COLO668 (cell line): ENCODE measurements at regions not wholly inside any gene's neighbourhood (a gene's known extent, or its start where the extent isn't known, plus 50 kb on each side); places are given as distances from the start of the nearest gene placed in this dataset.

Experiments used
- DNase-seq: peaks from one replicate; lab custom pipeline; 2025; ENCODE audit not compliant: unreplicated experiment; lab: John Stamatoyannopoulos, UW

DNA sequence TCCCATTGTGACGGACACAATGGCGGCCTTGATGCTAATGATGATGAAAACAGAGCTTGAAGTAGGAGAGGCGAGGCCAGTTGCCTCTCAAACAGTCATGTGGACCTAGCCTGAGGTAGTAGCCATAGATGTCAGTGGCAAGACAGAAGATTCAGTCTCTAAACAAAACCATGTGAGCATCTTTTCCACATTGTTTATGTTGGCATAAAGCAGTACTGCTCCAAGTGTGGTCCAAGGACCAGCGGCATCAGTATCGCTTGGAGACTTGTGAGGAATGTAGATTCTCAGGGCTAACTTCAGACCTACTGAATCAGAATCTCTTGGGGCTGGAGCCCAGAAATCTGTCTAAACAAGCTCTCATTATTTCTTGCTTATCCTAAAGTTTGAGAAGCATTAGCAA, 312.8 kb upstream of the JAG1 start:
- DNase-seq = no peak

DNA sequence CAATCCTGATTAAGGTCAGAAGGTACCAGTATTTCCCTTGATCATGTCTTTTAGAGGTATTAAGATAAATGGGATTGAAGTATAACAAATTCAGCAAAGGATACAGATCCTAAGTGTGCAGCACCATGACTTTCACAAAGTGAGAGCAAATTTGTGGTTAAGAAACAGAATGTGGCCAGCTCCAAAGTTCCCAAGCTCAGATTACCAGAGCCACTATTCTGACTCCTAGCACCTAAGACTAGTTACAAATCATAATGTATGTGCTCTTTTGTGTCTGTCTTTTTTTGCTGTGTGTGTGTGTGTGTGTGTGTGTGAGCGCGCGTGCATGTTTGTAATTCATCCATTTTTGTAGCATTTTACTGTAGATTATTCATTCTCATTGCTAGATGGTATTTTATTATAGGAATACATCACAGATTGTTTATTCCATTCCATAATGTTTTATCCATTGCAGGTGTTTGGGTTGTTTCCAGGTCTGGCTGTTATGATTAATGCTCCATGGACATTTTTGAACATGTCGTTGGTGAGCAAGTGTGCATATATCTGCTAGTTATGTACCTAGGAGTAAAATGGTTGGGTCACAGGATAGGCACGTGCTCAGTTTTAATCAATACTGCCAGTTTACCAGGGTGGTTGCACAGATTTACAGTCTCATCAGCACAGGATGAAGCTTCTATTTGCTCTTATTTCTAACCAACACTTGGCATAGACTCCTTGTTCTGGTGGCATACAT, 314.0 kb upstream of the JAG1 start:
- no peak for DNase-seq

DNA sequence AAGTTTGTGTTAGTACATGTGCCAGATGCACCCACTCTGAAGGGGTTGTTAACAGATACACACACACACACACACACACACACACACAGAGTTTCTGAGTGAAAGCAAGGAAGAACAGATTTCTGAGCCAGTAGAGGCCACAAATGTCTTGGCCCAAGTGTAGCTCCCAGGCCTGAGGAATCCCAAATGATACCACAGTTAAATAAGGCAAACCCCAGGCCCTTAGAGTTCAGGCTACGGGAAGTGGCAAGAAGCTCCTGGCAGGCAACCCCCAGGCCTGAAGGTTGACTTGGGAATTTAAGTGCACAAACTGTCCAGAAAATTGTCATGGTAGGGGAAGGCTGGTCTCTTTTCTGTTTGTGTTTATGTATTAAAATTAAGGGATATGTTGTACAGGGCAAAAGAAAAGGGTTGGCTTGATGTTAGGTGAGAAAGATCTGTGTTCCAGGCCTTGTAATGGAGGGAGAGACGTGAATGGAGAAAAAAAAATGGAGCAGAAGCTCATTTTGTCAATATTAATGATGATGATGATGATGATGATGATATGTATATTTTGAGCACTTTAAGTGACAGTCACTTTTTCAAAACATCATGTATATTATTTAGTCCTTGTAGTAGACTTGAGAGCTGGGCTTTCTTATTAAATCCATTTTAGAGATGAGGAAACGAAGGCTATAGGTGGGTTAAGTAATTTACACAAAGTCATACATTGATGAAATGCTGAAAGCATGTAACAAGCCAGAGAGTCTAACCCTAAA, 317.0 kb upstream of the JAG1 start:
- DNase-seq = no peak

DNA sequence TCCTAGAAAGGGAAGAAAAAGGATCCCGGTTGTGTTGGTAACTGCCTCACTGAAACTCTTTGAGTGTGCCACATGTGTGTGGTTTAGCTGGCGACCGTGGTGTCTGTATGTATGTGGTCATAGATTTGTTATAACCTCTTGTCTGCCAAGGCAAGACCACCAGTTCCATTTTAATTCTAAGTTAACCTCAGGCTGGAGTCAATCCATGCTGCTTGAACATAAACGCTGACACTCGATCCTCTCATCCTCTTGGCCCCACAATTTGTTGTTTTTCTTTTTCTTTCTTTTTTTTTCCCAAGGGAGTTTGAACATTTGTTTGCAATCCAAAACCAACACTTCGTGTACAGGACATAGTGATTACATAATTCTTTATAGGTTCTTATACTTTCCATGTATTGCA, 318.9 kb upstream of the JAG1 start:
- DNase-seq = no peak

DNA sequence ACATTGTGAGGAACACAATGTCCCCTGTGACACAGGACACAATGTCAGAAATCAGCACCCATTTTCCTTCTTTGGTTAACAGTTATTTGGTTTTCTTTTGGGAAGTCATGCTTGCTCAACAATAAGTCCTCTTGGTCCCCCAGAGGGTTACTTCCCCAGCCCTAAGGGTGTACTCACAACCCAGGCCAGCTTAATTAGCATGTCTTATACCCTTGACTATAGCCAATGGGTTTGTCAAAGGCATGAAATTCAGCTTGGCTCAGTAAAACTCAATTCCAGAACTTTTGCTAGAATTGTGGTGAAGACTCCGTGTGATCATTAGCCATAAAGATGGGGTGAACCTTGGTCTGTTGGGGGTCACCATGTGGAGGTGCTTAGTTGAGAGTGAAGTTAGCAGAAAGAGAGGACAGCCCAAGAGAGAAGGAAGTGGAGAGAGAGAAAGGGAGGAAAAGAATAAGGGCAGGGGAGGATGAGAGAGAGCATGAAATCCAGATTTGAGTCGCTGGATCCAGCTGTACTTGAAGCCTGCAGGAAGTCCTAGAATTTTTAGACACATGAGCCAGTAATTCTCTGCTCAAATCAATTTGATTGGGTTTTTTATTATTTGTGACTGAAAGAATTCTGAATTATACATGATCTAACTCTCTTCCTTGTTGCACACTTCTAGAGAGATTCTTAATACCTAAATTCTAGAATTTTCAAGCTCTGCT, 321.3 kb upstream of the JAG1 start:
- DNase-seq = no peak

DNA sequence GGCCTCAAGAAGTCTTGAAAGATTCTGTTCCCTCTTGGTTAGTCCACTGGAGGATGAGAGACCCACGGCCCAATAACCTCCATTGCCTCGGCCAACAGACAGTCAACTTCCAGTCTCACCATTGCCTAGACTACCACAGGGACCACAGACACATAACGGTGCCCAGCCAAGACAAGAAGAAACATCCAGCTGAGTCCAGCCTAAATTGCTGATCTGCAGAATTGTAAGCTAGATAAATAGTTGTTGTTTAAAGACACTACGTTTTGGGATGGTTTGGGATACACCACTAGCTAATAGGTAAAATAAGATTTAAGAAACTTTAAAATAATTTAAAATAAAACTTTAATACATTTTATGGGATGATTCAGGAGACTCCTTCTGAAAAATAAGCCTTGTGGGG, 324.7 kb upstream of the JAG1 start:
- no peak for DNase-seq

DNA sequence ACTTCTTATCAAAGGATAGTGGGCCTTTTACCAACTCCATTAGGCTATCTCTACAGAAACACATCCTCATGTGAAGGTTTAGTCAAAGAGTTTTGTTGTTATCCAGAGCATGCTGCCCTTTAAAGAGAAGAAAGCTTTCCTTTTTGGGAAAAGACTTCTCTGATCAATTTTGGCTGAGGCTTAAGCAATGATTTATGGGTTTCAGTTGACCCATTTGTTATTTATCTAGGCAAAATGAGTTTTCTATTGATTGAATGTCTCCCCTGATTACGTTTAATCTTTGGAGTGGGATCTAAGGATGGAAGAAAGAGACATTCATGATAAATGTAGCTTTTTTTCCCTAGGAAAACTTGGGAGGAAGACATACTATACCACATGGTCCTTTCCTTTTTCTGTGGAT, 326.6 kb upstream of the JAG1 start:
- DNase-seq = no peak

DNA sequence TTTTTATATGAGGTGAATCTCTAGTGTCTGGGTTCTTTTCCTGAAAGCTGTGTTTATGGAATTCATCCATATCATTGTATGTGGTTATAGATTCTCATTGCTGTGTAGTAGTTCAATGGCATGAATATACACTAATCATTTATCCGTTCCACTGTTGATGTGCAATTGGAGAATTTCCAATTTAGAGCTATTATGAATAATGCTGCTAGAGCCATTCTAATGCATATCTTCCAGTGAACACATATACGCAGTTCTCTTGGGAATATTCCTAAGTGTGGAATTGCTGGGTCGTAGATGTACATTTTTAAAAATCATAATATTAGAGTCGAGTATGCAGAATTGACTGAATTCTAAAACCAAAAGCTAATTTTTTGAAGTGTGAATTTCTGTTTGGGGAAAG, 327.5 kb upstream of the JAG1 start:
- no peak for DNase-seq

DNA sequence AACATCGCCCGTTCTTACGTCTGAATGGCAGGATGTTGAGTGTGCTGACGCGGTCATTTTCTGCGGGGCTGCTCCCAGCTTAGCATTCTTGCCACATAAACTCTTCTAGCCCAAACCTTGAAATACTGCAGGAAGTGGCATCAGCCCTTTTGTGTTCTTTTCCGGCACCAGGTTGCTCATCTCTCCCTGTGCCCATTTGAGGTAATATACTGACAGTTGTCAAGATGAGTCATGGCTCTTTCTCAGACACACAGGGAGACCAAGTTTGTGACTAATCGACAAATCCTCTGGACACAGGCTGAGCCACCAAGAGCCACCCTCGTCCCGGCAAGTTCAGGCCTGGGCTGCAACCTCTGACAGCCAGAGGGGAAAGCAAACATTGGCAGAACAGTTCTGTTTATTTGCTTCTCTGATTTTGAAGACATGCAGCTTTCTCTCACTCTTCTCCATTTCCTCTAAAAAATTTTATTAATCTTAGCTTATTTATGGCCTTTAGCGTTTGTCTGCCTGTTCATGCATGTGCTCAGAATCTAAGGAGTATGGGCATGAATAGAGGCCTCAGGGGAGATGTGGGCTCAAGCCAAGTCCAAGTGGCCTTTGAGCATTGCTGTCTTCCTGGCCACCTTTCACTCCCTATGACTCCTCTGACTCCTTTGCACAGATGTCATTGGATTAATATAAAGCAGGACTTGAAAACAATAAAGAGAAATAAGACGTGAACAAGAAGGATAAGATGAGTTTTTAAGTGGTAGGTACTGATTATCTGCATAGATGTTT, 328.2 kb upstream of the JAG1 start:
- DNase-seq = no peak

DNA sequence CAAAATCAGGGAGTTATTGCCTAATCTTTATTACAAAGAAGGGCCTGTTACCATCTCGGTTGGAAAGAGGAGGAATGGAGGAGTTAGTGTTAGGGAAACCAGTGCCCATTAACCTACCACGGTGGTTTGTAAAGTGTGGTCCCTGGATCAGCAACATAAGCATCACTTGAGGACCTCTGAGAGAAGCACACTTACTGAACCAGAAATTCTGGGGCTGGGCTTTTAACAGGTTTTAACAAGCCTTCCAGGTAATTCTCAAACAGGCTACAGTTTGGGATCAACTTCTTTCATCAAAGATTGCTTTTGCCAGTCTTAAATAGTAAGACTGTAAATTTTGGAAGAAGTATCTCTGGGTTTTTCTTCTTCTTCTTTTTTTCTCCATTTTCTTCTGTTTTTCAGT, 329.5 kb upstream of the JAG1 start:
- DNase-seq = no peak

DNA sequence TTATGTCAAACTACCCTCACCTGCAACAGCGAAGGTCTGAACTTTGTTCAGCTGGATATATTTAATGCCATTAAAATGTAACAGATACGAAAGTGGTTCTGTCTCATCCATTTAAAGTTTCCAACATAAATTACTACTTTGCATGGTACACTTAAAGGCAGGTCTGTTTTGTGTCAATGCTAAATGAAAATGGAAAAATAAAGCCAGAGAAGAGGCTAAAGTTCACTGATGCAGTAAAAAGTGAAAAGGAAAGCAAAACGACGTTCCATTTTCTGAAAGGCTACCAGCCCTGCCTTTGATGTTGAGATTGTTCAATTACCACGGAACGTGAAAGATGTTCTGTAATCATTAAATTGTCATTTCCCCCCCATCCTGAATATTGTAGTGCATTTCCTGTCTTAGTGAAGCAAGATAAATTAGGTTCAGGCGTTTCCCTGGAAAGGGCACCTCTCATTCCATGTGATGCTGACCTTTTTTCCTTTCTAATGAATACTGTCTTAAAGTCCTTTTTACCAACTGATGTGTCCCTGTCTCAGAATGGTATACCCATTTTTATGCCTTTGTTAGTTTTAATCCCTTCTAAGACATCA, 334.7 kb upstream of the JAG1 start:
- no peak for DNase-seq

DNA sequence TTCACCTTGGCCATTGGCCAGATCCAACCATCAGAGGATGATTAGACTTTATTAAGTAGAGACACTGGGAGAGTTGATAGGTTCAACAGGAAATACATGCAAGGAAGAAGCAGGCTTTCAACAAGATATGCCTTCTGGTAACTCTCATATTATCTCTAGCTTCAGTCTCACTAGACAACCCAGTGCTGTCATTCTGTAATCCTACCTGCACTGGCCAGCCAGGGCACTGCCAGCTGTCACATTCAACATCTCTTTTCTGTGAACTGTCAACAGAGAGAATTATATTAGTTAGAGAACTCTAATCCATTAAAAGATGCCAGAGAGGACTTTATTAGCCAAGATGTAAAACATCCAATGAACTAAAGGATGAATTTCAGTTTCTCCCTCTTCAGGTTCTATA, 337.9 kb upstream of the JAG1 start:
- no peak for DNase-seq

DNA sequence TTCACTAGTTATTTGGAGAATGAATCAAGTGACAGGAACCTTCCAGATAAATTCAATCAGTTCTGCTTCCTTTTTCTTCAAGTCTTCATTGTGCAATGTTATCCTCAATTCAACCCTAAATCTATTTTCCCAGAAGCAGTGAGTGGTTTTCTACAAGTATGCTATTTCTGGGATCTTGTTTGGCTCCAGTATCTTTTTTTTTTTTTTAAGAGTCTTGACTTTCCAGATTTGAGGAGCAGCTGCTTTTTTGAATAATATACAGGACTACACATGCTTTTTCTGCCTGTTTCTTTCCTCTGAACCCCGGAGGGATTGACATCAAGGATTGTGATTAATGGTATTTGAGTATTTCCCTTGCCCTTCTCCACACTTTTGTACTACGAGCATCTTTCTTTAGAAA, 339.2 kb upstream of the JAG1 start:
- DNase-seq = no peak

DNA sequence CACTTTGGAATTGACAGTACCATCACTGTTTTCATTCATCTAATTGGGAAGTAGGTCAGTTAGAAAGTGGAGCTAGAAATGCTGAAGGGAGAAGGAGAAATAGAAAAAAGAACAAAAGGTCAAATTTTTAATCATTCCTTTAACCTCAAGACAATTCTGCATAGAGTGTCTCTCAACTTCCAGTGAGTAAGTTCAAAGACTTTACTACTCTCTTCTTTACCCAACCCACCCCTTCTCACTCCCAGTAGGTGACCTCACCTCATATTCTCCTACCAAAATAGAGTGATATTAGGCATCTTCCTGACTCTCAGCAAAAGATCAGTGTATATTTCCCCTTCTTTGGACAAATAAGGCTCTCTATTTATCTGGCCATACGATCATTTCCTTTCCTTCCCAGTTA, 340.0 kb upstream of the JAG1 start:
- no peak for DNase-seq

DNA sequence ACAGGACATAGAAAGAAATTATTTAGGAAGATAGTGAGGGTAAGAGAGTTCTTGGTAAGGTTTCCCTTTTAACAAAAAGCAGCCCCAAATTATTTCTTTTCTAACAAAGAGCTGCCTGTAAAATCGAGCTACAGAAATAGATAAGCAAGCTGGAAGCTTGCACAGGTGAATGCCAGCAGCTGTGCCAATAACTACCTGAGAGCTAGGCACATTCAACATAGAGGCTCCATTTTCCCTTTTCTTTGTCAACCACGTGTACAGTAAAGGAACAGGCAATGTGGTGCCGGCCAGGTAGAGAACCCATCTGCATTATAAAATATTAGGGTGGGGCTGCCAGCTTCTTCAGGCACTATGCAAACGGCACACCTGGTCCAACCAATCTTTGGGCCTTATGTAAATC, 341.6 kb upstream of the JAG1 start:
- DNase-seq = peak; percentile 15

DNA sequence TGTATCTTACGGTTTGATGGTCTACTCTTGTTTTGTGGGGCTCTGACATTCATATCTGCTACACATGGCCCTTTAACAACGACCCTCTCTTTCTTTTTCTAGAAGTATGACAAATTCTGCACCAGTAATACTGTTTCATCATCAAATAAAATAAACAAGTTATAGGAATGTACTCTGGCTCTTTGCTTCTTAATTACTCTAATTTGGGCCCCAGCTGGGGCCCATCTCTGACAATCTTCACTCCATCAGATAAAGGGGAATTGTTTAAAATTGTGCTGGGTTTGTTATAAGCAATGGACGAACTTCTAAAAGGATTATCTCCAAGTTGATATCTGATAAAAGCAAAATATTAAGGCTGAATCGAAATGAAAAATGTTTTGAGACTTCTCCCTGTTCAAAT, 343.6 kb upstream of the JAG1 start:
- no peak for DNase-seq

DNA sequence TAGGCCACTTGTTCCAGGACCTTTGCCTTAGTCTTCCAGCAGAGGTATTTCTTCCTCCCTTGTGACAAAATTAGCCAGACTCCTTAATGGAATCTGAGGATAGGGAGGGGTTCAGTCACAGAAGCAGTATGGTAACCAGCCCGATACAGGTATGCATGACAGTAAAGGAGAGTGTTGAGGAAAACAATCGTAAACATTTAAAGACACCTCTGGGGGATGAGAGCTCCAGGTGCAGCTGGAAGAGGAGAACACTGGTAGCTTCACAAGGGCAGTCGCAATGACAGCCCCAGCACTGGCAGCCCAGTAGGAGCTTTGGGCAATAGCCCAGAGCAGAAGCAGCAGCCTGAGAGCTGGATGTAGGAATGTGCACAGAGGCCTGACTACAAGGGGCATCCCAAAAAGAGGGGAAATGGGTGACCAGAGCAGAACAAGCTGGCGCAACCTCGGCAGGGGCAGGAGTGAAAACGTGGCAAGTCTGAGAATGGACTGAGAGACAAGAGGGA, 344.9 kb upstream of the JAG1 start:
- no peak for DNase-seq

DNA sequence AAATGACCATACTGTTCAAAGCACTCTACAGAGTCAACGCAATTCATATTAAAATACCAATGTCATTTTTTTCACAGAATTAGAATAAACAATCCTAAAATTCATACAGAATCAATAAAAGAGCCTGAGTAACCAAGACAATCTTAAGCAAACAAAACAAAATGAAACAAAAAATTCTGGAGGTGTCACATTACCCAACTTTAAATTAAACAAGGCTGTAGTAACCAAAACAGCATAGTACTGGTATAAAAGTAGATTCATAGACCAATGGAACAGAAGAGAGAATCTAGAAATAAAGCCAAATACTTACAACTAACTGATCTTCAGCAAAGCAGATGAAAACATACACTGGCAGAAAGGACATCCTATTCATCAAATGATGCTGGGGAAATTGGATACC, 346.9 kb upstream of the JAG1 start:
- no peak for DNase-seq

DNA sequence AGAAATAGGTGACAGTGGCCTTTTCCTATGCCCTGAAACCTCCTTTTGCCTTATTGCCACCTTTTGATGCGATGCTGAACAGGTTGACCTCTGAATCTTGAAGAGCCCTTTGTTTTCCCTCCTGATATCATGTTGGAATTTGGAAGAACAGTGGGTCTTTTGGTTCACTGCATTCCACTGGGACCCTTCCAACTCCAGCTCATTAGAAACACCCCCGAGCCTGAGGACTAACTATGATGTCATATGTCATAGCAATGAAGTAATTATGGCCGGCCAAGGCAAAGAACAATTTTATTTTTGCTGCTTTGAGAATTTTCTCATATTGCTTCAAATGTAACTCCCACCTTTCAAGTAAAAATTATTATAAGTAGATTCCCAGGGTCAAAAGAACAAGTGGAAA, 353.4 kb upstream of the JAG1 start:
- DNase-seq = no peak

DNA sequence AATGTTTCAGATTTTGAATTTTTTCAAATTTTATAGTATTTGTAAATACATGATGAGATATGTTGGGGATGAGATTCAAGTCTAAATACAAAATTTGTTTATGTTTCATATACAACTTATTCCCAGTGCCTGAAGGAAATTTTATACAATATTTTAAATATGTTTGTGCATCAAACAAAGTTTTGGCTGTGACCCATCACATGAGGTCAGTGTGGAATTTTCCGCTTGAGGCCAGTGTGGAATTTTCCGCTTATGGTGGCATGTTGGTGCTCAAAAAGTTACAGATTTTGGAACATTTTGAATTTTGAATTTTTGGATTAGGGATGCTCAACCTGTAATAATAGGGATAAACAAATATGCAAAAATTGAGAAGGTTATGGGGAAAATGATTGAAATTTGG, 356.6 kb upstream of the JAG1 start:
- no peak for DNase-seq

DNA sequence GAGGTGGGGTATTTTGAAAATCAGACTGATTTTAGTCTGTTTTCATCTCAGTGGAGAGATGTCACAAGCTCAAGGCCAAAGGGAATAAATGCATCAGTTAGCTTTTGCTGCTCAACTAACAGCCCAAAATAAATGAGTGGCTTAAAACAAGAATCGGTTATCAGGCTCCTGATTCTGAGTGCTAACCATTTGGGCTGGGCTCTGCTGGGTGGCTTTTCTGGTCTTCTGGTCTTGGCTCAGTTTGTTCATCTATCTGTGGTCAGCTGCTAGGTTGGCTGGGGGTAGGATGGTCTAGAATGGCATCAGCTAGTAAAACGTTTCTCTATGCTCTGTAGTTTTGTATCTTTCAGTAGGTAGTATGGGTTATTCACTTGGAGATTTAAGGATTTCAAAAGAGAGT, 357.5 kb upstream of the JAG1 start:
- DNase-seq = no peak
